ENCODE measurements at regions not wholly inside any gene's neighbourhood (a gene's known extent, or its start where the extent isn't known, plus 50 kb on each side); places are given as distances from the start of the nearest gene placed in this dataset.

DNA sequence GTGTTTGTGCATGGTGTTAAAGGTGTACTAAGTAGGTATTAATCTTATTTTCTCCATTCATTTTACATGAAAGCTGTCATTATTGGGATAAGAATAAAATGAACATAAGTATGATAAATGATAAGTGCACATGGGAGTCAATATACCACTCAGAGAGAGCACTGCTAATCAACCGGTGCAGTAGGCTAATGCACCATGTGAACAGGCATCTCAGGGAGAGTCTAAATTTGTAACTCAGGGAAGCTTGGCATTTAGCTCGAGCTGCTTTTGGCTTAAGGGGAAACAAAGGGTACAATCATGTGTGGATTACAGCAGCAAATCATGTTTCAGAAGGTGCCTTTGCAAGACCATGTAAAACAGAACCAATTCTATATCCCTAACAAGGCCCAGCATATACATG, 127.4 kb downstream of the MGST1 start:
- Histone ChIP-seq H3K4me3 (no peak overlapping the region), H3K27me3 (no peaks in the 10 kb centered on the region), H3K27ac (peak overlapping the region in 2 of 4 donors; percentile 13 to 23), H3K36me3 (no peaks in the 10 kb centered on the region), H3K9me3 (no peaks in the 10 kb centered on the region), H3K4me1 (peaks cover 0 to 14% (median 0%) of the 10 kb centered on the region in 4 donors)
- 52 to 54% methylated on average over 2 of the region's 2 CpGs for WGBS, 2 donors
- TF ChIP-seq POLR2A (IDR thresholded peaks at IDR 0.05): no peak
- no peak for TF ChIP-seq POLR2AphosphoS5 (IDR thresholded peaks at IDR 0.05)
- no peak for TF ChIP-seq EP300 (IDR thresholded peaks at IDR 0.05)
- TF ChIP-seq, protein P1, sequence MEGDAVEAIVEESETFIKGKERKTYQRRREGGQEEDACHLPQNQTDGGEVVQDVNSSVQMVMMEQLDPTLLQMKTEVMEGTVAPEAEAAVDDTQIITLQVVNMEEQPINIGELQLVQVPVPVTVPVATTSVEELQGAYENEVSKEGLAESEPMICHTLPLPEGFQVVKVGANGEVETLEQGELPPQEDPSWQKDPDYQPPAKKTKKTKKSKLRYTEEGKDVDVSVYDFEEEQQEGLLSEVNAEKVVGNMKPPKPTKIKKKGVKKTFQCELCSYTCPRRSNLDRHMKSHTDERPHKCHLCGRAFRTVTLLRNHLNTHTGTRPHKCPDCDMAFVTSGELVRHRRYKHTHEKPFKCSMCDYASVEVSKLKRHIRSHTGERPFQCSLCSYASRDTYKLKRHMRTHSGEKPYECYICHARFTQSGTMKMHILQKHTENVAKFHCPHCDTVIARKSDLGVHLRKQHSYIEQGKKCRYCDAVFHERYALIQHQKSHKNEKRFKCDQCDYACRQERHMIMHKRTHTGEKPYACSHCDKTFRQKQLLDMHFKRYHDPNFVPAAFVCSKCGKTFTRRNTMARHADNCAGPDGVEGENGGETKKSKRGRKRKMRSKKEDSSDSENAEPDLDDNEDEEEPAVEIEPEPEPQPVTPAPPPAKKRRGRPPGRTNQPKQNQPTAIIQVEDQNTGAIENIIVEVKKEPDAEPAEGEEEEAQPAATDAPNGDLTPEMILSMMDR (IDR thresholded peaks at IDR 0.05): no peak
- ATAC-seq (ENCODE audit: low FRiP score in 2 of 2): no peak
- DNase-seq: no peak

GRCh38 chr12:16475521-16475920, 128.1 kb downstream of the MGST1 start:
- no peaks in the 10 kb centered on the region for H3K36me3 ChIP-seq
- DNase-seq: no peak
- peak in 1 of 4 donors; percentile 64 for TF ChIP-seq EP300 (IDR thresholded peaks at IDR 0.05)
- TF ChIP-seq, protein P1 (IDR thresholded peaks at IDR 0.05): no peak
- no peaks in the 10 kb centered on the region for H3K9me3 ChIP-seq
- no peaks in the 10 kb centered on the region for H3K27me3 ChIP-seq
- peaks cover 0 to 14% (median 0%) of the 10 kb centered on the region in 4 donors for H3K4me1 ChIP-seq
- ATAC-seq (ENCODE audit: low FRiP score in 2 of 2): peak in 1 of 2 donors; percentile 74
- 56 to 69% methylated on average over 1 of the region's 1 CpG for WGBS, 2 donors
- peak overlapping the region in 1 of 4 donors; percentile 23 for H3K27ac ChIP-seq
- no peak overlapping the region for H3K4me3 ChIP-seq

DNA sequence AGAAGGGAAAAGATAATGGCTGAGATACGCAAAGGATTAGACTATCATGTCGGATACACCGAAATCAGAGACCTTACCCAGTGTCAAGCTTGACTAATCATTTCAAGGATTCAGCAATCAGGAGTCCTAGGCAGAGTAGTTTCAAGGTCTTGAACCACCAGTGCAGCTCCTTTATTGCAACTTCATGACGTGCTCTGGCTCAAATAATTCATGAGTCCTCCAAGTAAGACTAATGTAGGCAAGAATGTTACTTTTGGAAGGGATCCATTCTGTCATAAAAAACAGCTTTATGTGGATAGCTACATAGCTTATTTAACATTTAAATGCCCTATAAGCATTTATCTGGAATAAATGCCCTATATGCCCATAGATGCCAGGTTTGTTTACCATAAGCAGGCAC, 123.2 kb downstream of the LMO3 start:
- H3K4me3 ChIP-seq: no peak overlapping the region
- H3K36me3 ChIP-seq: no peaks in the 10 kb centered on the region
- no peak overlapping the region for H3K27ac ChIP-seq
- TF ChIP-seq POLR2A (IDR thresholded peaks at IDR 0.05) (no peak), POLR2AphosphoS5 (IDR thresholded peaks at IDR 0.05) (no peak)
- 88 to 94% methylated on average over 4 of the region's 4 CpGs for WGBS, 2 donors
- ATAC-seq (ENCODE audit: low FRiP score in 2 of 2) (no peak), DNase-seq (no peak)
- H3K27me3 ChIP-seq: no peaks in the 10 kb centered on the region
- H3K9me3 ChIP-seq: peaks cover 0 to 10% (median 4%) of the 10 kb centered on the region in 4 donors
- H3K4me1 ChIP-seq: no peaks in the 10 kb centered on the region

DNA sequence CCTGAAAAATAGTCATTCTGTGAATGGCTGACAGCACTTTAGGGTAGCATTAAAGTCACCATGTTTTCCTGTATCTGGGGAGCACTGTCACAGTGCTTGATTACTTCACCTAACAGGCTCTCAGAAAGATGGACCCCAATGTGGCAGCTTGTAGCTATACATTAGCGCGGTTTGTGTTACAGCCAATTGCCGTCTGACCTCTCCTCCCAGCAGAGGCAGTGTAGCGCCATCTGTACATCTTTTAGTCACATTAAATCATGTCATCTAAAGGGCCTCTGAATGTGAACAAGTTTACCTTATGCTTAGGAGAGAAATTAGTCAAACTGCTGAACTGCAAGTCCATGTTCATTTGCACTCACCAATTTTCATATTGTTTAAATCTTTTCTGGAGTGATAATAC, 113.7 kb downstream of the LMO3 start:
- H3K4me1 ChIP-seq: no peaks in the 10 kb centered on the region
- ATAC-seq (ENCODE audit: low FRiP score in 2 of 2): no peak
- no peaks in the 10 kb centered on the region for H3K27me3 ChIP-seq
- H3K4me3 ChIP-seq: no peak overlapping the region
- 85 to 95% methylated on average over 4 of the region's 4 CpGs for WGBS, 2 donors
- H3K36me3 ChIP-seq: no peaks in the 10 kb centered on the region
- no peaks in the 10 kb centered on the region for H3K9me3 ChIP-seq
- no peak for DNase-seq
- H3K27ac ChIP-seq: no peak overlapping the region
- TF ChIP-seq, protein P1 (IDR thresholded peaks at IDR 0.05): no peak
- TF ChIP-seq POLR2A (IDR thresholded peaks at IDR 0.05): no peak
- no peak for TF ChIP-seq POLR2AphosphoS5 (IDR thresholded peaks at IDR 0.05)
- TF ChIP-seq EP300 (IDR thresholded peaks at IDR 0.05): no peak

GRCh38 chr12:16492820-16493797, 112.9 kb downstream of the LMO3 start:
- Histone ChIP-seq H3K9me3 (no peaks in the 10 kb centered on the region), H3K36me3 (no peaks in the 10 kb centered on the region), H3K4me1 (no peaks in the 10 kb centered on the region), H3K27me3 (no peaks in the 10 kb centered on the region), H3K4me3 (no peak overlapping the region), H3K27ac (no peak overlapping the region)
- WGBS, 2 donors: 72 to 79% methylated on average over 4 of the region's 4 CpGs
- ATAC-seq (ENCODE audit: low FRiP score in 2 of 2) (no peak), DNase-seq (no peak)
- TF ChIP-seq, protein P1 (IDR thresholded peaks at IDR 0.05): no peak
- TF ChIP-seq EP300 (IDR thresholded peaks at IDR 0.05): no peak
- TF ChIP-seq POLR2A (IDR thresholded peaks at IDR 0.05): no peak
- no peak for TF ChIP-seq POLR2AphosphoS5 (IDR thresholded peaks at IDR 0.05)
